Uterus (tissue), 2 donors: ENCODE measurements at regions not wholly inside any gene's neighbourhood (a gene's known extent, or its start where the extent isn't known, plus 50 kb on each side); places are given as distances from the start of the nearest gene placed in this dataset.

Source experiments
- CTCF ChIP-seq, 4 experiments: fragments of 200-600 bp in 2 of 4; fragments of 450-650 bp in 2 of 4; sonication (generic) in 2 of 4; IDR thresholded peaks; one replicate each; pipeline ENCODE4 v1.5.1; 2016 to 2019; ENCODE audit warnings: antibody characterized with exemption in 4 of 4, mild to moderate bottlenecking in 2 of 4, moderate library complexity in 1 of 4
- POLR2A ChIP-seq, 2 donors: fragments of 450-650 bp; IDR thresholded peaks; one replicate each; pipeline ENCODE4 v1.6.1; 2016; ENCODE audit warnings: antibody characterized with exemption in 2 of 2, mild to moderate bottlenecking in 1 of 2, moderate library complexity in 1 of 2

- TF ChIP-seq CTCF (IDR thresholded peaks at IDR 0.05) (no peak), POLR2A (IDR thresholded peaks at IDR 0.05) (no peak)
Observed at GRCh38 chr10:2038036-2038435, 300.7 kb upstream of the ADARB2 start.
